Caco-2 (cell line): ENCODE measurements at regions not wholly inside any gene's neighbourhood (a gene's known extent, or its start where the extent isn't known, plus 50 kb on each side); places are given as distances from the start of the nearest gene placed in this dataset.
"Not testable (repeated sequence)": the region's sequence is repeated elsewhere in the genome, so short reads cannot be mapped to it uniquely, and the experiment has no call there.

Experiments
- BruUV-seq: library from RNA; stranded (reverse); fragments of 400-500 nt; replicated peaks from 2 replicates; lab custom pipeline; 2021; lab: Mats Ljungman, UMichigan
- CTCF ChIA-PET: fragments of 300-600 bp; sonication (Branson Sonifier 250); formaldehyde crosslinking; loops from one replicate; lab custom pipeline; 2022; ENCODE audit warnings: antibody characterized with exemption; lab: Charles Lee
- POLR2A ChIA-PET: fragments of 300-600 bp; sonication (Branson Sonifier 250); formaldehyde crosslinking; loops from one replicate; lab custom pipeline; 2022; ENCODE audit warnings: antibody characterized with exemption; lab: Charles Lee
- DNase-seq, 2 experiments: peaks; one replicate each; pipeline versions ENCODE4 v3.0.0 to v3.0.0-alpha.2; 2020 to 2022
- H3K27me3 ChIP-seq: replicated peaks from 2 replicates; pipeline ENCODE4 v1.6.0; 2011; ENCODE audit warnings: low read length; ENCODE audit not compliant: control insufficient read depth, insufficient read depth
- H3K36me3 ChIP-seq: 2 replicates; pipeline ENCODE4 v1.5.1; 2011; ENCODE audit warnings: low read length; ENCODE audit not compliant: control insufficient read depth, insufficient read depth
- H3K4me1 ChIP-seq: fragments of 250-450 bp; sonication (Bioruptor Pico); 2 replicates; pipeline ENCODE4 v1.5.1; 2020; ENCODE audit warnings: mild to moderate bottlenecking
- H3K4me3 ChIP-seq: 2 replicates; pipeline ENCODE4 v1.5.1; 2011; ENCODE audit warnings: low read depth, mild to moderate bottlenecking, control low read depth, low read length
- H3K9me3 ChIP-seq: fragments of 250-450 bp; sonication (Bioruptor Pico); 2 replicates; pipeline ENCODE4 v1.5.1; 2020; ENCODE audit warnings: mild to moderate bottlenecking, moderate library complexity
- H3K27ac Mint-ChIP-seq: one replicate; pipeline ENCODE4 v1.8.0; 2022; ENCODE audit warnings: mixed read lengths; ENCODE audit not compliant: unreplicated experiment
- H3K27me3 Mint-ChIP-seq: one replicate; pipeline ENCODE4 v1.8.0; 2022; ENCODE audit warnings: mixed read lengths; ENCODE audit not compliant: insufficient read depth, unreplicated experiment
- H3K36me3 Mint-ChIP-seq: one replicate; pipeline ENCODE4 v1.8.0; 2022; ENCODE audit warnings: mild to moderate bottlenecking, mixed read lengths; ENCODE audit not compliant: insufficient read depth, unreplicated experiment
- H3K4me1 Mint-ChIP-seq: one replicate; pipeline ENCODE4 v1.8.0; 2022; ENCODE audit warnings: low read depth, mixed read lengths; ENCODE audit not compliant: unreplicated experiment
- H3K4me3 Mint-ChIP-seq: one replicate; pipeline ENCODE4 v1.8.0; 2022; ENCODE audit warnings: mild to moderate bottlenecking, moderate library complexity, mixed read lengths; ENCODE audit not compliant: unreplicated experiment
- H3K9me3 Mint-ChIP-seq: one replicate; pipeline ENCODE4 v1.8.0; 2022; ENCODE audit warnings: mixed read lengths; ENCODE audit not compliant: unreplicated experiment
- CTCF ChIP-seq, 2 experiments: fragments of 200-600 bp in 1 of 2; IDR thresholded peaks; 1 replicate in 1 of 2; 2 replicates in 1 of 2; pipeline versions ENCODE4 v1.5.1 to v1.8.0; 2011 to 2022; ENCODE audit warnings: antibody characterized with exemption in 1 of 2, control low read depth in 1 of 2, inconsistent platforms in 1 of 2, low read depth in 1 of 2, low read length in 1 of 2, mild to moderate bottlenecking in 1 of 2, moderate library complexity in 1 of 2; ENCODE audit not compliant: insufficient read depth in 1 of 2, severe bottlenecking in 1 of 2, unreplicated experiment in 1 of 2
- intact Hi-C: fragments of 100-400 bp; cut with micrococcal nuclease; formaldehyde crosslinking; loops from one replicate; pipeline ENCODE4 v1.10.0; 2022; ENCODE audit not compliant: unreplicated experiment

- ChIA-PET CTCF (no interaction called here), POLR2A (no interaction called here)
- Mint-ChIP-seq H3K4me3 (no peak overlapping the region), H3K27me3 (peaks cover 17% of the 10 kb centered on the region), H3K9me3 (no peaks in the 10 kb centered on the region), H3K4me1 (no peaks in the 10 kb centered on the region), H3K27ac (no peak overlapping the region), H3K36me3 (no peaks in the 10 kb centered on the region)
- Histone ChIP-seq H3K9me3 (no peaks in the 10 kb centered on the region), H3K4me3 (no peak overlapping the region), H3K4me1 (no peaks in the 10 kb centered on the region), H3K36me3 (no peaks in the 10 kb centered on the region), H3K27me3 (no peaks in the 10 kb centered on the region)
- TF ChIP-seq CTCF (IDR thresholded peaks at IDR 0.05; ENCODE audit: insufficient read depth in 1 of 2, low read depth in 1 of 2, low read length in 1 of 2, severe bottlenecking in 1 of 2, unreplicated experiment in 1 of 2), result no peak
- no TSS peak for BruUV-seq
- DNase-seq, result no peak
- intact Hi-C loops, result no loop called here
These were observed 581.5 kb upstream of the RBFOX1 start for GRCh38 chr16:6751191-6751590.

- Mint-ChIP-seq H3K27me3 (peaks cover 17% of the 10 kb centered on the region), H3K9me3 (no peaks in the 10 kb centered on the region), H3K4me3 (no peak overlapping the region), H3K36me3 (no peaks in the 10 kb centered on the region), H3K4me1 (no peaks in the 10 kb centered on the region), H3K27ac (no peak overlapping the region)
- POLR2A ChIA-PET, result no interaction called here
- Histone ChIP-seq H3K4me1 (no peaks in the 10 kb centered on the region), H3K4me3 (no peak overlapping the region), H3K27me3 (no peaks in the 10 kb centered on the region), H3K9me3 (no peaks in the 10 kb centered on the region), H3K36me3 (no peaks in the 10 kb centered on the region)
- intact Hi-C loops, result no loop called here
- BruUV-seq, result no TSS peak
- no peak for DNase-seq
- CTCF ChIA-PET, result no interaction called here
- no peak for TF ChIP-seq CTCF (IDR thresholded peaks at IDR 0.05; ENCODE audit: insufficient read depth in 1 of 2, low read depth in 1 of 2, low read length in 1 of 2, severe bottlenecking in 1 of 2, unreplicated experiment in 1 of 2)
These were observed 582.9 kb upstream of the RBFOX1 start for GRCh38 chr16:6749698-6750097.

- H3K4me3 Mint-ChIP-seq, CTCF ChIA-PET, POLR2A ChIA-PET, H3K27ac Mint-ChIP-seq, DNase-seq, H3K4me1 ChIP-seq, H3K27me3 ChIP-seq, H3K27me3 Mint-ChIP-seq, H3K36me3 ChIP-seq, H3K9me3 ChIP-seq, H3K4me1 Mint-ChIP-seq, H3K4me3 ChIP-seq, intact Hi-C loops, H3K36me3 Mint-ChIP-seq, BruUV-seq, H3K9me3 Mint-ChIP-seq: not testable (repeated sequence)
These were observed 596.3 kb upstream of the RBFOX1 start for GRCh38 chr16:6736302-6736701.

GRCh38 chr16:6735631-6736030 is 597.0 kb upstream of the RBFOX1 start:
- intact Hi-C loops, result no loop called here
- CTCF ChIA-PET, result no interaction called here

More at GRCh38 chr16:6735631-6736030, 597.0 kb upstream of the RBFOX1 start:
- H3K36me3 ChIP-seq, result no peaks in the 10 kb centered on the region
- BruUV-seq, result no TSS peak
- H3K9me3 ChIP-seq, result no peaks in the 10 kb centered on the region
- Mint-ChIP-seq H3K27ac (no peak overlapping the region), H3K9me3 (no peaks in the 10 kb centered on the region), H3K36me3 (no peaks in the 10 kb centered on the region), H3K4me3 (no peak overlapping the region), H3K27me3 (peaks cover 9% of the 10 kb centered on the region), H3K4me1 (no peaks in the 10 kb centered on the region)
- POLR2A ChIA-PET, result no interaction called here
- no peak for TF ChIP-seq CTCF (IDR thresholded peaks at IDR 0.05; ENCODE audit: insufficient read depth in 1 of 2, low read depth in 1 of 2, low read length in 1 of 2, severe bottlenecking in 1 of 2, unreplicated experiment in 1 of 2)
- no peak overlapping the region for H3K4me3 ChIP-seq
- no peak for DNase-seq
- H3K4me1 ChIP-seq, result no peaks in the 10 kb centered on the region
- no peaks in the 10 kb centered on the region for H3K27me3 ChIP-seq
